NB4 (cell line): ENCODE measurements at regions not wholly inside any gene's neighbourhood (a gene's known extent, or its start where the extent isn't known, plus 50 kb on each side); places are given as distances from the start of the nearest gene placed in this dataset.

Experiments
- CTCF ChIP-seq: IDR thresholded peaks from one replicate; pipeline ENCODE4 v1.5.1; 2012; ENCODE audit warnings: low read depth, low read length
- MAX ChIP-seq: IDR thresholded peaks from 2 replicates; pipeline ENCODE4 v1.6.1; 2011; ENCODE audit warnings: low read depth, low read length
- POLR2A ChIP-seq: IDR thresholded peaks from 2 replicates; pipeline ENCODE4 v1.6.1; 2011; ENCODE audit warnings: mild to moderate bottlenecking; ENCODE audit not compliant: insufficient read length; ENCODE audit errors: extremely low read depth

- TF ChIP-seq CTCF (no peak), POLR2A (no peak), MAX (no peak)
Observed at GRCh38 chr20:60961551-60961950, 290.5 kb upstream of the CDH4 start.
